WTC11 (cell line): ENCODE measurements at regions not wholly inside any gene's neighbourhood (a gene's known extent, or its start where the extent isn't known, plus 50 kb on each side); places are given as distances from the start of the nearest gene placed in this dataset.

Experiments
- ESRRA ChIP-seq: sonication (generic); formaldehyde crosslinking; IDR thresholded peaks from 2 replicates; pipeline ENCODE4 v1.8.1; 2022; ENCODE audit warnings: mild to moderate bottlenecking, missing genetic modification reagents, borderline replicate concordance
- JUN ChIP-seq: sonication (generic); formaldehyde crosslinking; IDR thresholded peaks from 2 replicates; pipeline ENCODE4 v1.8.0; 2023; ENCODE audit warnings: mild to moderate bottlenecking, missing genetic modification reagents
- KAT7 ChIP-seq: sonication (generic); formaldehyde crosslinking; IDR thresholded peaks from 2 replicates; pipeline ENCODE4 v1.8.1; 2023; ENCODE audit warnings: missing genetic modification reagents, mild to moderate bottlenecking, borderline replicate concordance
- ZNF416 ChIP-seq: fragments of 250-450 bp; sonication (Bioruptor Pico); IDR thresholded peaks from 2 replicates; pipeline ENCODE4 v1.9.0; 2021; ENCODE audit warnings: mild to moderate bottlenecking, inconsistent platforms
- TF ChIP-seq, protein P1 (sequence below): sonication (generic); formaldehyde crosslinking; IDR thresholded peaks from 2 replicates; pipeline ENCODE4 v1.8.0; 2022; ENCODE audit warnings: missing genetic modification reagents
- TF ChIP-seq, protein P2 (sequence below): fragments of 200-600 bp; IDR thresholded peaks from 2 replicates; pipeline ENCODE4 v1.8.0; 2022; ENCODE audit warnings: antibody characterized with exemption
- TF ChIP-seq, protein P3 (sequence below): sonication (generic); formaldehyde crosslinking; IDR thresholded peaks from 2 replicates; pipeline ENCODE4 v1.8.0; 2023; ENCODE audit warnings: mild to moderate bottlenecking, missing genetic modification reagents
- TF ChIP-seq, protein P4 (sequence below): sonication (generic); formaldehyde crosslinking; IDR thresholded peaks from 2 replicates; pipeline ENCODE4 v1.8.1; 2022; ENCODE audit warnings: mild to moderate bottlenecking, missing genetic modification reagents, moderate library complexity, borderline replicate concordance
- TF ChIP-seq, protein P5 (sequence below): sonication (generic); formaldehyde crosslinking; IDR thresholded peaks from 2 replicates; pipeline ENCODE4 v1.8.1; 2023; ENCODE audit warnings: mild to moderate bottlenecking, missing genetic modification reagents
- TF ChIP-seq, protein P6 (sequence below): sonication (generic); formaldehyde crosslinking; IDR thresholded peaks from 2 replicates; pipeline ENCODE4 v1.8.1; 2022; ENCODE audit warnings: low read depth, missing genetic modification reagents, borderline replicate concordance
- TF ChIP-seq, protein P7 (sequence below): sonication (generic); formaldehyde crosslinking; IDR thresholded peaks from 2 replicates; pipeline ENCODE4 v1.8.0; 2022; ENCODE audit warnings: mild to moderate bottlenecking, missing genetic modification reagents

DNA sequence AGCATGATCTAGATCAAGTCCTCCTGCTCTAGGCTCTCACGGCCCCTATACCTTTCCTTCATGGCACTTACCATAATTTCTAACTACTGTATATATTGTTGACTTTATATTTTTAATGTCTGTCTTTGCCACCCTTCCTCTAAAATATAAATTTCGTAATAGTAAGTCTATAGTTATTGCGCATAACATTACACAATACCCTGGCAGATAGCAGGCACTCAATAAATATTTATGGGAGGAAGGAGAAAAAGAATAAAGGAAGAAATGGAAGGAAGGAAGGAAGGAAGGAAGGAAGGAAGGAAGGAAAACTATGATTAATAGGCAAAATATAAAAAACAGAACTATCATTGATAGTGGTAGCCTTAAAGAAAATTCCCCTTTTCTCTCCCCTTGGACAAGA lies 190.3 kb upstream of the LMCD1 start:
- TF ChIP-seq ZNF416 (CRISPR knock-in tag) (no peak), ESRRA (CRISPR knock-in tag) (no peak), KAT7 (no peak), JUN (CRISPR knock-in tag) (no peak)
- TF ChIP-seq, protein P1, sequence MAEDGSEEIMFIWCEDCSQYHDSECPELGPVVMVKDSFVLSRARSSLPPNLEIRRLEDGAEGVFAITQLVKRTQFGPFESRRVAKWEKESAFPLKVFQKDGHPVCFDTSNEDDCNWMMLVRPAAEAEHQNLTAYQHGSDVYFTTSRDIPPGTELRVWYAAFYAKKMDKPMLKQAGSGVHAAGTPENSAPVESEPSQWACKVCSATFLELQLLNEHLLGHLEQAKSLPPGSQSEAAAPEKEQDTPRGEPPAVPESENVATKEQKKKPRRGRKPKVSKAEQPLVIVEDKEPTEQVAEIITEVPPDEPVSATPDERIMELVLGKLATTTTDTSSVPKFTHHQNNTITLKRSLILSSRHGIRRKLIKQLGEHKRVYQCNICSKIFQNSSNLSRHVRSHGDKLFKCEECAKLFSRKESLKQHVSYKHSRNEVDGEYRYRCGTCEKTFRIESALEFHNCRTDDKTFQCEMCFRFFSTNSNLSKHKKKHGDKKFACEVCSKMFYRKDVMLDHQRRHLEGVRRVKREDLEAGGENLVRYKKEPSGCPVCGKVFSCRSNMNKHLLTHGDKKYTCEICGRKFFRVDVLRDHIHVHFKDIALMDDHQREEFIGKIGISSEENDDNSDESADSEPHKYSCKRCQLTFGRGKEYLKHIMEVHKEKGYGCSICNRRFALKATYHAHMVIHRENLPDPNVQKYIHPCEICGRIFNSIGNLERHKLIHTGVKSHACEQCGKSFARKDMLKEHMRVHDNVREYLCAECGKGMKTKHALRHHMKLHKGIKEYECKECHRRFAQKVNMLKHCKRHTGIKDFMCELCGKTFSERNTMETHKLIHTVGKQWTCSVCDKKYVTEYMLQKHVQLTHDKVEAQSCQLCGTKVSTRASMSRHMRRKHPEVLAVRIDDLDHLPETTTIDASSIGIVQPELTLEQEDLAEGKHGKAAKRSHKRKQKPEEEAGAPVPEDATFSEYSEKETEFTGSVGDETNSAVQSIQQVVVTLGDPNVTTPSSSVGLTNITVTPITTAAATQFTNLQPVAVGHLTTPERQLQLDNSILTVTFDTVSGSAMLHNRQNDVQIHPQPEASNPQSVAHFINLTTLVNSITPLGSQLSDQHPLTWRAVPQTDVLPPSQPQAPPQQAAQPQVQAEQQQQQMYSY (CRISPR knock-in tag), result no peak
- TF ChIP-seq, protein P2, sequence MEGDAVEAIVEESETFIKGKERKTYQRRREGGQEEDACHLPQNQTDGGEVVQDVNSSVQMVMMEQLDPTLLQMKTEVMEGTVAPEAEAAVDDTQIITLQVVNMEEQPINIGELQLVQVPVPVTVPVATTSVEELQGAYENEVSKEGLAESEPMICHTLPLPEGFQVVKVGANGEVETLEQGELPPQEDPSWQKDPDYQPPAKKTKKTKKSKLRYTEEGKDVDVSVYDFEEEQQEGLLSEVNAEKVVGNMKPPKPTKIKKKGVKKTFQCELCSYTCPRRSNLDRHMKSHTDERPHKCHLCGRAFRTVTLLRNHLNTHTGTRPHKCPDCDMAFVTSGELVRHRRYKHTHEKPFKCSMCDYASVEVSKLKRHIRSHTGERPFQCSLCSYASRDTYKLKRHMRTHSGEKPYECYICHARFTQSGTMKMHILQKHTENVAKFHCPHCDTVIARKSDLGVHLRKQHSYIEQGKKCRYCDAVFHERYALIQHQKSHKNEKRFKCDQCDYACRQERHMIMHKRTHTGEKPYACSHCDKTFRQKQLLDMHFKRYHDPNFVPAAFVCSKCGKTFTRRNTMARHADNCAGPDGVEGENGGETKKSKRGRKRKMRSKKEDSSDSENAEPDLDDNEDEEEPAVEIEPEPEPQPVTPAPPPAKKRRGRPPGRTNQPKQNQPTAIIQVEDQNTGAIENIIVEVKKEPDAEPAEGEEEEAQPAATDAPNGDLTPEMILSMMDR, result no peak
- TF ChIP-seq, protein P3, sequence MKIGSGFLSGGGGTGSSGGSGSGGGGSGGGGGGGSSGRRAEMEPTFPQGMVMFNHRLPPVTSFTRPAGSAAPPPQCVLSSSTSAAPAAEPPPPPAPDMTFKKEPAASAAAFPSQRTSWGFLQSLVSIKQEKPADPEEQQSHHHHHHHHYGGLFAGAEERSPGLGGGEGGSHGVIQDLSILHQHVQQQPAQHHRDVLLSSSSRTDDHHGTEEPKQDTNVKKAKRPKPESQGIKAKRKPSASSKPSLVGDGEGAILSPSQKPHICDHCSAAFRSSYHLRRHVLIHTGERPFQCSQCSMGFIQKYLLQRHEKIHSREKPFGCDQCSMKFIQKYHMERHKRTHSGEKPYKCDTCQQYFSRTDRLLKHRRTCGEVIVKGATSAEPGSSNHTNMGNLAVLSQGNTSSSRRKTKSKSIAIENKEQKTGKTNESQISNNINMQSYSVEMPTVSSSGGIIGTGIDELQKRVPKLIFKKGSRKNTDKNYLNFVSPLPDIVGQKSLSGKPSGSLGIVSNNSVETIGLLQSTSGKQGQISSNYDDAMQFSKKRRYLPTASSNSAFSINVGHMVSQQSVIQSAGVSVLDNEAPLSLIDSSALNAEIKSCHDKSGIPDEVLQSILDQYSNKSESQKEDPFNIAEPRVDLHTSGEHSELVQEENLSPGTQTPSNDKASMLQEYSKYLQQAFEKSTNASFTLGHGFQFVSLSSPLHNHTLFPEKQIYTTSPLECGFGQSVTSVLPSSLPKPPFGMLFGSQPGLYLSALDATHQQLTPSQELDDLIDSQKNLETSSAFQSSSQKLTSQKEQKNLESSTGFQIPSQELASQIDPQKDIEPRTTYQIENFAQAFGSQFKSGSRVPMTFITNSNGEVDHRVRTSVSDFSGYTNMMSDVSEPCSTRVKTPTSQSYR (CRISPR knock-in tag), result no peak
- TF ChIP-seq, protein P4, sequence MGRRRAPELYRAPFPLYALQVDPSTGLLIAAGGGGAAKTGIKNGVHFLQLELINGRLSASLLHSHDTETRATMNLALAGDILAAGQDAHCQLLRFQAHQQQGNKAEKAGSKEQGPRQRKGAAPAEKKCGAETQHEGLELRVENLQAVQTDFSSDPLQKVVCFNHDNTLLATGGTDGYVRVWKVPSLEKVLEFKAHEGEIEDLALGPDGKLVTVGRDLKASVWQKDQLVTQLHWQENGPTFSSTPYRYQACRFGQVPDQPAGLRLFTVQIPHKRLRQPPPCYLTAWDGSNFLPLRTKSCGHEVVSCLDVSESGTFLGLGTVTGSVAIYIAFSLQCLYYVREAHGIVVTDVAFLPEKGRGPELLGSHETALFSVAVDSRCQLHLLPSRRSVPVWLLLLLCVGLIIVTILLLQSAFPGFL (CRISPR knock-in tag), result no peak
- TF ChIP-seq, protein P5, sequence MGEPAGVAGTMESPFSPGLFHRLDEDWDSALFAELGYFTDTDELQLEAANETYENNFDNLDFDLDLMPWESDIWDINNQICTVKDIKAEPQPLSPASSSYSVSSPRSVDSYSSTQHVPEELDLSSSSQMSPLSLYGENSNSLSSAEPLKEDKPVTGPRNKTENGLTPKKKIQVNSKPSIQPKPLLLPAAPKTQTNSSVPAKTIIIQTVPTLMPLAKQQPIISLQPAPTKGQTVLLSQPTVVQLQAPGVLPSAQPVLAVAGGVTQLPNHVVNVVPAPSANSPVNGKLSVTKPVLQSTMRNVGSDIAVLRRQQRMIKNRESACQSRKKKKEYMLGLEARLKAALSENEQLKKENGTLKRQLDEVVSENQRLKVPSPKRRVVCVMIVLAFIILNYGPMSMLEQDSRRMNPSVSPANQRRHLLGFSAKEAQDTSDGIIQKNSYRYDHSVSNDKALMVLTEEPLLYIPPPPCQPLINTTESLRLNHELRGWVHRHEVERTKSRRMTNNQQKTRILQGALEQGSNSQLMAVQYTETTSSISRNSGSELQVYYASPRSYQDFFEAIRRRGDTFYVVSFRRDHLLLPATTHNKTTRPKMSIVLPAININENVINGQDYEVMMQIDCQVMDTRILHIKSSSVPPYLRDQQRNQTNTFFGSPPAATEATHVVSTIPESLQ (CRISPR knock-in tag), result no peak
- TF ChIP-seq, protein P6, sequence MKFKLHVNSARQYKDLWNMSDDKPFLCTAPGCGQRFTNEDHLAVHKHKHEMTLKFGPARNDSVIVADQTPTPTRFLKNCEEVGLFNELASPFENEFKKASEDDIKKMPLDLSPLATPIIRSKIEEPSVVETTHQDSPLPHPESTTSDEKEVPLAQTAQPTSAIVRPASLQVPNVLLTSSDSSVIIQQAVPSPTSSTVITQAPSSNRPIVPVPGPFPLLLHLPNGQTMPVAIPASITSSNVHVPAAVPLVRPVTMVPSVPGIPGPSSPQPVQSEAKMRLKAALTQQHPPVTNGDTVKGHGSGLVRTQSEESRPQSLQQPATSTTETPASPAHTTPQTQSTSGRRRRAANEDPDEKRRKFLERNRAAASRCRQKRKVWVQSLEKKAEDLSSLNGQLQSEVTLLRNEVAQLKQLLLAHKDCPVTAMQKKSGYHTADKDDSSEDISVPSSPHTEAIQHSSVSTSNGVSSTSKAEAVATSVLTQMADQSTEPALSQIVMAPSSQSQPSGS, result no peak
- TF ChIP-seq, protein P7, sequence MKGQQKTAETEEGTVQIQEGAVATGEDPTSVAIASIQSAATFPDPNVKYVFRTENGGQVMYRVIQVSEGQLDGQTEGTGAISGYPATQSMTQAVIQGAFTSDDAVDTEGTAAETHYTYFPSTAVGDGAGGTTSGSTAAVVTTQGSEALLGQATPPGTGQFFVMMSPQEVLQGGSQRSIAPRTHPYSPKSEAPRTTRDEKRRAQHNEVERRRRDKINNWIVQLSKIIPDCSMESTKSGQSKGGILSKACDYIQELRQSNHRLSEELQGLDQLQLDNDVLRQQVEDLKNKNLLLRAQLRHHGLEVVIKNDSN, result no peak
